OCI-LY1 (cell line): ENCODE measurements at regions not wholly inside any gene's neighbourhood (a gene's known extent, or its start where the extent isn't known, plus 50 kb on each side); places are given as distances from the start of the nearest gene placed in this dataset.

Experiments
- CTCF ChIP-seq: fragments of 200-600 bp; sonication (generic), shearing (Covaris generic); IDR thresholded peaks from 2 replicates; pipeline ENCODE4 v1.5.1; 2017; ENCODE audit warnings: mild to moderate bottlenecking, antibody characterized with exemption, low read length, moderate library complexity, mixed read lengths
- EZH2 ChIP-seq: fragments of 200-600 bp; sonication (generic), shearing (Covaris generic); IDR thresholded peaks from 2 replicates; pipeline ENCODE4 v1.8.0; 2017; ENCODE audit warnings: borderline replicate concordance, mixed run types, mild to moderate bottlenecking, antibody characterized with exemption, low read length, moderate library complexity, mixed read lengths

- no peak for TF ChIP-seq CTCF
- TF ChIP-seq EZH2: no peak
These were observed 485.4 kb downstream of the POM121L12 start for GRCh38 chr7:53520841-53521240.
